Tibial nerve (tissue), 4 donors: ENCODE measurements at regions not wholly inside any gene's neighbourhood (a gene's known extent, or its start where the extent isn't known, plus 50 kb on each side); places are given as distances from the start of the nearest gene placed in this dataset.

Experiments
- DNase-seq, 2 donors: peaks; one replicate each; pipeline ENCODE4 v3.0.0-alpha.2; 2019; ENCODE audit warnings: low spot score in 2 of 2
- H3K27ac ChIP-seq, 4 donors: fragments of 200-600 bp; sonication (generic) in 3 of 4; one replicate each; pipeline ENCODE4 v1.5.1; 2017 to 2019; ENCODE audit warnings: mild to moderate bottlenecking in 1 of 4
- H3K27me3 ChIP-seq, 2 donors: fragments of 200-600 bp; sonication (generic) in 1 of 2; one replicate each; pipeline versions ENCODE4 v1.5.1 to v1.6.0; 2017 to 2019
- H3K36me3 ChIP-seq, 3 donors: fragments of 200-600 bp; sonication (generic); one replicate each; pipeline ENCODE4 v1.5.1; 2018 to 2019
- H3K4me1 ChIP-seq, 4 donors: fragments of 200-600 bp; sonication (generic) in 3 of 4; one replicate each; pipeline ENCODE4 v1.5.1; 2017 to 2019
- H3K4me3 ChIP-seq, 4 donors: fragments of 200-600 bp; sonication (generic) in 3 of 4; one replicate each; pipeline ENCODE4 v1.5.1; 2017 to 2019; ENCODE audit warnings: mild to moderate bottlenecking in 1 of 4, moderate library complexity in 1 of 4
- H3K9me3 ChIP-seq, 4 donors: fragments of 200-600 bp; sonication (generic) in 3 of 4; one replicate each; pipeline ENCODE4 v1.5.1; 2017 to 2019
- CTCF ChIP-seq, 5 experiments: fragments of 200-600 bp in 3 of 5; fragments of 450-650 bp in 2 of 5; sonication (generic) in 3 of 5; IDR thresholded peaks; one replicate each; pipeline ENCODE4 v1.5.1; 2016 to 2019; ENCODE audit warnings: antibody characterized with exemption in 5 of 5, mild to moderate bottlenecking in 3 of 5, moderate library complexity in 2 of 5
- EP300 ChIP-seq, 2 donors: sonication (generic); formaldehyde crosslinking; IDR thresholded peaks; one replicate each; pipeline ENCODE4 v1.6.1; 2017; ENCODE audit warnings: antibody characterized with exemption in 2 of 2, mild to moderate bottlenecking in 1 of 2
- POLR2A ChIP-seq, 2 donors: fragments of 450-650 bp; IDR thresholded peaks; one replicate each; pipeline ENCODE4 v1.6.1; 2017; ENCODE audit warnings: antibody characterized with exemption in 2 of 2, mild to moderate bottlenecking in 2 of 2, moderate library complexity in 2 of 2
- WGBS, 2 donors: methylation state at CpG; one replicate each; pipeline ENCODE4 v1.1.5; 2018; 5-methylcytosine and 5-hydroxymethylcytosine counted together

- Histone ChIP-seq H3K27me3 (no peaks in the 10 kb centered on the region), H3K36me3 (no peaks in the 10 kb centered on the region), H3K27ac (no peak overlapping the region), H3K4me1 (no peaks in the 10 kb centered on the region), H3K4me3 (no peak overlapping the region), H3K9me3 (peaks cover 0 to 6% (median 2%) of the 10 kb centered on the region in 4 donors)
- WGBS, 2 donors, result 42 to 47% methylated on average over 1 of the region's 1 CpG
- TF ChIP-seq CTCF (IDR thresholded peaks at IDR 0.05) (no peak), EP300 (IDR thresholded peaks at IDR 0.05) (no peak), POLR2A (IDR thresholded peaks at IDR 0.05) (no peak)
- DNase-seq, result no peak
Observed at GRCh38 chr4:65960751-65961150, 290.5 kb upstream of the EPHA5 start.

GRCh38 chr4:65954416-65954815 lies 284.1 kb upstream of the EPHA5 start:
- no peaks in the 10 kb centered on the region for H3K4me1 ChIP-seq
- H3K27me3 ChIP-seq, result no peaks in the 10 kb centered on the region
- H3K27ac ChIP-seq, result no peak overlapping the region
- no peak for DNase-seq
- H3K9me3 ChIP-seq, result peaks cover 0 to 6% (median 0%) of the 10 kb centered on the region in 4 donors
- no peak overlapping the region for H3K4me3 ChIP-seq
- no peaks in the 10 kb centered on the region for H3K36me3 ChIP-seq
- WGBS, 2 donors, result 96 to 100% methylated on average over 1 of the region's 1 CpG
- TF ChIP-seq EP300 (IDR thresholded peaks at IDR 0.05) (no peak), CTCF (IDR thresholded peaks at IDR 0.05) (no peak), POLR2A (IDR thresholded peaks at IDR 0.05) (no peak)

GRCh38 chr4:65951177-65951576 lies 280.9 kb upstream of the EPHA5 start:
- no peaks in the 10 kb centered on the region for H3K27me3 ChIP-seq
- TF ChIP-seq CTCF (IDR thresholded peaks at IDR 0.05) (no peak), POLR2A (IDR thresholded peaks at IDR 0.05) (no peak), EP300 (IDR thresholded peaks at IDR 0.05) (no peak)
- no peaks in the 10 kb centered on the region for H3K4me1 ChIP-seq
- no peaks in the 10 kb centered on the region for H3K9me3 ChIP-seq
- H3K27ac ChIP-seq, result no peak overlapping the region
- WGBS, 2 donors, result 94 to 95% methylated on average over 1 of the region's 1 CpG
- DNase-seq, result no peak
- H3K4me3 ChIP-seq, result no peak overlapping the region
- no peaks in the 10 kb centered on the region for H3K36me3 ChIP-seq

- TF ChIP-seq POLR2A (IDR thresholded peaks at IDR 0.05) (no peak), CTCF (IDR thresholded peaks at IDR 0.05) (no peak), EP300 (IDR thresholded peaks at IDR 0.05) (no peak)
- Histone ChIP-seq H3K9me3 (no peaks in the 10 kb centered on the region), H3K4me3 (no peak overlapping the region), H3K27me3 (no peaks in the 10 kb centered on the region), H3K36me3 (no peaks in the 10 kb centered on the region), H3K27ac (no peak overlapping the region), H3K4me1 (no peaks in the 10 kb centered on the region)
- WGBS, 2 donors, result 52 to 57% methylated on average over 2 of the region's 2 CpGs
- DNase-seq, result no peak
Observed at GRCh38 chr4:65943076-65943475, 272.8 kb upstream of the EPHA5 start.

- WGBS, 2 donors, result 68% methylated on average over 4 of the region's 4 CpGs
- no peak for DNase-seq
- Histone ChIP-seq H3K27ac (no peak overlapping the region), H3K9me3 (no peaks in the 10 kb centered on the region), H3K27me3 (no peaks in the 10 kb centered on the region), H3K36me3 (no peaks in the 10 kb centered on the region), H3K4me1 (no peaks in the 10 kb centered on the region), H3K4me3 (no peak overlapping the region)
- TF ChIP-seq CTCF (IDR thresholded peaks at IDR 0.05) (no peak), EP300 (IDR thresholded peaks at IDR 0.05) (no peak), POLR2A (IDR thresholded peaks at IDR 0.05) (no peak)
Observed at GRCh38 chr4:65924843-65925242, 254.6 kb upstream of the EPHA5 start.
